DND-41 (cell line): ENCODE measurements at regions not wholly inside any gene's neighbourhood (a gene's known extent, or its start where the extent isn't known, plus 50 kb on each side); places are given as distances from the start of the nearest gene placed in this dataset.
"Not testable (repeated sequence)": the region's sequence is repeated elsewhere in the genome, so short reads cannot be mapped to it uniquely, and the experiment has no call there.

ENCODE experiments used
- ATAC-seq: fragments of 200-7000 bp; cut with Tn5 transposase; 3 replicates; pipeline ENCODE4 v1.9.1; 2021; ENCODE audit warnings: low read depth; ENCODE audit not compliant: insufficient read depth
- DNase-seq: peaks from one replicate; pipeline ENCODE4 v3.0.0-alpha.2; 2020
- H2AFZ ChIP-seq: 2 replicates; pipeline ENCODE4 v1.6.0; 2012; ENCODE audit warnings: low read depth, low read length
- H3K27ac ChIP-seq: 2 replicates; pipeline ENCODE4 v1.5.1; 2012; ENCODE audit warnings: low read length, inconsistent platforms
- H3K27me3 ChIP-seq: fragments of 200-600 bp; sonication (generic); 2 replicates; pipeline ENCODE4 v1.6.0; 2012; ENCODE audit warnings: low read length, mild to moderate bottlenecking, inconsistent platforms; ENCODE audit not compliant: insufficient read depth, poor library complexity
- H3K36me3 ChIP-seq: 2 replicates; pipeline ENCODE4 v1.5.1; 2012; ENCODE audit warnings: low read length, inconsistent platforms; ENCODE audit not compliant: insufficient read depth
- H3K4me1 ChIP-seq: 2 replicates; pipeline ENCODE4 v1.5.1; 2012; ENCODE audit warnings: mild to moderate bottlenecking, low read length; ENCODE audit not compliant: insufficient read depth
- H3K4me2 ChIP-seq: 2 replicates; pipeline ENCODE4 v1.6.0; 2012; ENCODE audit warnings: mild to moderate bottlenecking, moderate library complexity, low read length, inconsistent platforms; ENCODE audit not compliant: insufficient read depth
- H3K4me3 ChIP-seq, 2 experiments: fragments of 200-600 bp in 1 of 2; shearing (Covaris generic) in 1 of 2; 2 replicates each; pipeline ENCODE4 v1.5.1; 2012 to 2016; ENCODE audit warnings: inconsistent platforms in 2 of 2, low read length in 2 of 2, mild to moderate bottlenecking in 2 of 2, low read depth in 1 of 2, moderate library complexity in 1 of 2
- H3K79me2 ChIP-seq: 2 replicates; pipeline ENCODE4 v1.6.0; 2012; ENCODE audit warnings: low read length, inconsistent platforms; ENCODE audit not compliant: insufficient read depth
- H3K9ac ChIP-seq: 2 replicates; pipeline ENCODE4 v1.6.0; 2012; ENCODE audit warnings: low read depth, mild to moderate bottlenecking, inconsistent platforms, low read length, moderate library complexity
- H3K9me3 ChIP-seq: 2 replicates; pipeline ENCODE4 v1.5.1; 2012; ENCODE audit warnings: low read length, moderate library complexity, mild to moderate bottlenecking, inconsistent platforms; ENCODE audit not compliant: insufficient read depth, severe bottlenecking
- H4K20me1 ChIP-seq: 2 replicates; pipeline ENCODE4 v1.6.0; 2012; ENCODE audit warnings: low read length; ENCODE audit not compliant: insufficient read depth
- EZH2 ChIP-seq: IDR thresholded peaks from 3 replicates; pipeline ENCODE4 v1.6.1; 2012; ENCODE audit warnings: borderline replicate concordance, low read depth, mild to moderate bottlenecking, moderate library complexity, low read length, inconsistent platforms; ENCODE audit not compliant: severe bottlenecking
- TF ChIP-seq, protein P1 (sequence below): IDR thresholded peaks from 2 replicates; pipeline ENCODE4 v1.5.1; 2012; ENCODE audit warnings: borderline replicate concordance, low read length, moderate library complexity, mild to moderate bottlenecking; ENCODE audit not compliant: poor library complexity, severe bottlenecking; ENCODE audit errors: extremely low read depth

DNA sequence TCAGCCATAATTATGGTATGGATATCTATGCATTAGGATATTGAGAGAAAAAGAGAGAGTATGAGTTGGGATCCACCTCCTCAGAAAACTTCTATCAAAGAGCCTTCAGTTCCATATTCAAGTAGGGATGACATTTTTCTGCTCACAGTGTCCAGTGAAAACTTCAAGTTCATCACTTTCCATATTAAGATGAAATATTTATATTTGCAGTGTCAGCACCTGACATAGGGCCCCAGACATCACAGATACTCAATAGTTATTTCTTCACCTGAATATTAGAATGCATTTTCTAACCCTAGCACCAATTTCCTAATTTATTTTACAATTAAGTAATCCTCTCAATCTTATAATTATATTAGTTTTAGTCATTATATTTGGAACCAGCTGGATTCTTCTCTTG is 318.0 kb upstream of the MGAT4C start:
- Histone ChIP-seq H3K27me3 (no peaks in the 10 kb centered on the region), H3K9me3 (no peaks in the 10 kb centered on the region), H3K27ac (no peak overlapping the region), H3K4me3 (no peak overlapping the region), H3K36me3 (no peaks in the 10 kb centered on the region), H2AFZ (no peak overlapping the region), H3K4me2 (no peak overlapping the region), H3K4me1 (no peaks in the 10 kb centered on the region), H3K9ac (no peak overlapping the region), H3K79me2 (no peaks in the 10 kb centered on the region), H4K20me1 (no peaks in the 10 kb centered on the region)
- ATAC-seq (no peak), DNase-seq (no peak)
- TF ChIP-seq, protein P1, sequence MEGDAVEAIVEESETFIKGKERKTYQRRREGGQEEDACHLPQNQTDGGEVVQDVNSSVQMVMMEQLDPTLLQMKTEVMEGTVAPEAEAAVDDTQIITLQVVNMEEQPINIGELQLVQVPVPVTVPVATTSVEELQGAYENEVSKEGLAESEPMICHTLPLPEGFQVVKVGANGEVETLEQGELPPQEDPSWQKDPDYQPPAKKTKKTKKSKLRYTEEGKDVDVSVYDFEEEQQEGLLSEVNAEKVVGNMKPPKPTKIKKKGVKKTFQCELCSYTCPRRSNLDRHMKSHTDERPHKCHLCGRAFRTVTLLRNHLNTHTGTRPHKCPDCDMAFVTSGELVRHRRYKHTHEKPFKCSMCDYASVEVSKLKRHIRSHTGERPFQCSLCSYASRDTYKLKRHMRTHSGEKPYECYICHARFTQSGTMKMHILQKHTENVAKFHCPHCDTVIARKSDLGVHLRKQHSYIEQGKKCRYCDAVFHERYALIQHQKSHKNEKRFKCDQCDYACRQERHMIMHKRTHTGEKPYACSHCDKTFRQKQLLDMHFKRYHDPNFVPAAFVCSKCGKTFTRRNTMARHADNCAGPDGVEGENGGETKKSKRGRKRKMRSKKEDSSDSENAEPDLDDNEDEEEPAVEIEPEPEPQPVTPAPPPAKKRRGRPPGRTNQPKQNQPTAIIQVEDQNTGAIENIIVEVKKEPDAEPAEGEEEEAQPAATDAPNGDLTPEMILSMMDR, result no peak
- no peak for TF ChIP-seq EZH2

DNA sequence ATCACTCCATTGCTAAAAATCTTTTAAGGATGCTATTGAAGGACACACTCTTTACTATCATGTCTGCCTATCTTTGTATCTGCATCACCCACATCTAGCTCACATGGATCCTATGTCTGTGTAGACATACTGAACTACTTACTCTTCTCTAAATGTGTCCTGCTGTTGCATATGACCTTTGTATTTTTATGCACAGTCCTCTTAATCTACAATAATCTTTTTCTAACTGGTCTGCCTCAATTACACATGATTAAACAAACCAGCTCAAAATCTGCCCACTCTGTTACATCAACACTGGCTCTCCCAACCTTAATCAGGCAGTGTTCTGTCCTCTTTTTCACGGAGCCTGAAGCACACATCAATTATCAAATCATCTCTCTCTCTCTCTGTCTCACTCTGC is 316.3 kb upstream of the MGAT4C start:
- TF ChIP-seq EZH2, result no peak
- TF ChIP-seq, protein P1, result no peak

DNA sequence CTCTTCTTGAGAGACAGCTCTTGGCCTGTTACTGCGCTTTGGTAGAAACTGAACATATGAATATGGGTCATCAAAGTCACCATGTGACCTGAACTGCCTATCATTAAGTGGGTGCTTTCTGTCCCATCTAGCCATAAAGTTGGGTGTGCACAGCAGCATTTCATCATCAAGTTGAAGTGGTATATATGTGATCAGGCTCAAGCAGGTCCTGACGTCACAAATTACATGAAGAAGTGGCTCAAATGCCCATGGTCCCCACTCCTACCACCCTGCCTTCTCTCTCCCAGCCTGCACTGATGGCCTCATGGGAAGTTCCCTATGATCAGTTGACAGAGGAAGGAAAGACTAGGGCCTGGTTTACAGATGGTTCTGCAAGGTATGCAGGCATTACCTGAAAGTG is 308.8 kb upstream of the MGAT4C start:
- Histone ChIP-seq H2AFZ (no peak overlapping the region), H3K79me2 (no peaks in the 10 kb centered on the region), H3K4me2 (no peak overlapping the region), H3K4me1 (no peaks in the 10 kb centered on the region), H3K27ac (no peak overlapping the region), H3K9me3 (no peaks in the 10 kb centered on the region), H3K36me3 (no peaks in the 10 kb centered on the region), H3K27me3 (no peaks in the 10 kb centered on the region), H4K20me1 (no peaks in the 10 kb centered on the region), H3K9ac (no peak overlapping the region), H3K4me3 (no peak overlapping the region)
- TF ChIP-seq, protein P1, result no peak
- no peak for TF ChIP-seq EZH2
- no peak for DNase-seq
- no peak for ATAC-seq

More for the DNA sequence above, 316.3 kb upstream of the MGAT4C start:
- Histone ChIP-seq H3K4me2 (no peak overlapping the region), H3K4me1 (no peaks in the 10 kb centered on the region), H3K27ac (no peak overlapping the region), H3K4me3 (no peak overlapping the region), H2AFZ (no peak overlapping the region), H3K79me2 (no peaks in the 10 kb centered on the region), H3K9ac (no peak overlapping the region), H3K27me3 (no peaks in the 10 kb centered on the region), H3K9me3 (no peaks in the 10 kb centered on the region), H3K36me3 (no peaks in the 10 kb centered on the region), H4K20me1 (no peaks in the 10 kb centered on the region)
- DNase-seq (no peak), ATAC-seq (no peak)

DNA sequence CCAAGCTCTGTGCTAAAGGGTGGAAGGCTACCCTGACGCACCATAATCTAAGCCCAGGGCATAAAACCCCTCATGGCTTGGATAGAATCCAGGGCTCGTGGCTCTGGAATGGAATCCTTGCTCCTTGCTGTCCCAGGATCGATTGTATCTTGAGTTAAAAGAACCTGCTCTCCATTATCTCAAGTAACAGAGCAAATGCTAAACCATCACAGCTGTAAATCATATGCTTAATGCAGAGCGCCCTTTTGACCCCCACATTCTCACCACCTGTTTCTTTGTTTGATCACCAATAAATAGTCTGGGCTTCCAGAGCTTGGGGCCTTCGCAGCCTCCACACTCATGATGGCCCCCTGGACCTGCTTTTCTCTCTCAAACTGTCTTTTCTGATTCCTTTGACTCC is 299.3 kb upstream of the MGAT4C start:
- not testable (repeated sequence) for ATAC-seq, H3K4me2 ChIP-seq, DNase-seq, H2AFZ ChIP-seq, H3K79me2 ChIP-seq, H3K27me3 ChIP-seq, H3K27ac ChIP-seq, H4K20me1 ChIP-seq, H3K36me3 ChIP-seq, H3K9ac ChIP-seq, H3K4me3 ChIP-seq, H3K9me3 ChIP-seq, H3K4me1 ChIP-seq
